ENCODE measurements at regions not wholly inside any gene's neighbourhood (a gene's known extent, or its start where the extent isn't known, plus 50 kb on each side); places are given as distances from the start of the nearest gene placed in this dataset.

- DNase-seq (ENCODE audit: low read depth), result no peak
- TF ChIP-seq CTCF (IDR thresholded peaks at IDR 0.05; ENCODE audit: insufficient read depth, low read depth, low read length, missing control alignments), result no peak
- H3K4me3 ChIP-seq (ENCODE audit: low read depth, low read length), result no peak overlapping the region
Observed at GRCh38 chr10:3684891-3685290, 100.1 kb downstream of the KLF6 start.

GRCh38 chr10:3683560-3683959 is 101.4 kb downstream of the KLF6 start:
- DNase-seq (ENCODE audit: low read depth), result no peak
- no peak overlapping the region for H3K4me3 ChIP-seq (ENCODE audit: low read depth, low read length)
- TF ChIP-seq CTCF (IDR thresholded peaks at IDR 0.05; ENCODE audit: insufficient read depth, low read depth, low read length, missing control alignments), result no peak

- no peak for DNase-seq (ENCODE audit: low read depth)
- no peak for TF ChIP-seq CTCF (IDR thresholded peaks at IDR 0.05; ENCODE audit: insufficient read depth, low read depth, low read length, missing control alignments)
Observed at GRCh38 chr10:3682745-3683144, 102.3 kb downstream of the KLF6 start.

GRCh38 chr10:3681642-3682554 is 103.1 kb downstream of the KLF6 start:
- no peak overlapping the region for H3K4me3 ChIP-seq (ENCODE audit: low read depth, low read length)
- TF ChIP-seq CTCF (IDR thresholded peaks at IDR 0.05; ENCODE audit: insufficient read depth, low read depth, low read length, missing control alignments), result no peak
- no peak for DNase-seq (ENCODE audit: low read depth)

More at GRCh38 chr10:3682745-3683144, 102.3 kb downstream of the KLF6 start:
- no peak overlapping the region for H3K4me3 ChIP-seq (ENCODE audit: low read depth, low read length)

- no peak for TF ChIP-seq CTCF (IDR thresholded peaks at IDR 0.05; ENCODE audit: insufficient read depth, low read depth, low read length, missing control alignments)
- H3K4me3 ChIP-seq (ENCODE audit: low read depth, low read length), result no peak overlapping the region
- DNase-seq (ENCODE audit: low read depth), result no peak
Observed at GRCh38 chr10:3679950-3680629, 104.9 kb downstream of the KLF6 start.

GRCh38 chr10:3678629-3679227 is 106.3 kb downstream of the KLF6 start:
- H3K4me3 ChIP-seq (ENCODE audit: low read depth, low read length), result no peak overlapping the region
- no peak for TF ChIP-seq CTCF (IDR thresholded peaks at IDR 0.05; ENCODE audit: insufficient read depth, low read depth, low read length, missing control alignments)
- no peak for DNase-seq (ENCODE audit: low read depth)
